NCI-H1436 (cell line): ENCODE measurements at regions not wholly inside any gene's neighbourhood (a gene's known extent, or its start where the extent isn't known, plus 50 kb on each side); places are given as distances from the start of the nearest gene placed in this dataset.

Source experiments
- DNase-seq: peaks from one replicate; lab custom pipeline; 2025; lab: John Stamatoyannopoulos, UW

DNA sequence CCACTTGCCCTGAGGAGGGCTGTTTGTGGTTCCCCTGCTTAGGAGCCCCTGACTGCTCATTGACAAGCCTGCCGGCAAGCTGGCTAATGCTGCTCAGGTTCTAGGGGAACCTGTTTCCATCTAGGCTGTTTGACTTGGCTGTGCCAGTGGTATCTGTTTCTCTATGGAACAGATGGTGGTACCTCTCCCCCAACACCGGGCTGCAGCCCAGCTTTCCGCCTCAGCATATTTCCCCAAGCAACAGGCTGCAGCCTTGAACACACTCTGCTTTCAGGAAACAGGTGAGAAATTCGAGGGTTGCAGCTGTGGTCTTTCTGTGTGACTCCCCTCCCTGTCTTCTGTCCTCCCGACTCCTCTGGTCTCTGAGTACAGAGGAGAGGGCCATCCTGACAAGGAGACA lies 132.3 kb downstream of the TMEM132E start:
- no peak for DNase-seq

DNA sequence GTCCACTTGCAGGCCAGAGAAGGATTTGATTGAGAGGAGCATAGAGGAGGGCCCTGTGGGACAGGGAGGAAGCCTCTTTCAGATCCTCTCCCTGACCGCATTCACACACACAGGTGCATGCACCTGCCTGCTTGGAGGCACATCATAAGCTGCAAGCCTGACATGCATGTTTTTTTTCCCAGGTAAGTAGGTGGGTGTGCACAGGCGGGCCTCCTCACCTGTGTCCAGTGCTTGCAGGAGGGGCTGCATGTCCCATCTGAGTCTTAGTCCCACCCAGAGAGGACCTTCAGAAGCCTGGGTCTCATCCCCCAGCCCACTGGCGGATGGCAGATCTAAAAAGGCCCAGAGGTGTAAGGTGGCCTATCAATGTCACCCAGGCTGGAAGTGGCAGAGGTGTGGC lies 130.8 kb downstream of the TMEM132E start:
- no peak for DNase-seq

DNA sequence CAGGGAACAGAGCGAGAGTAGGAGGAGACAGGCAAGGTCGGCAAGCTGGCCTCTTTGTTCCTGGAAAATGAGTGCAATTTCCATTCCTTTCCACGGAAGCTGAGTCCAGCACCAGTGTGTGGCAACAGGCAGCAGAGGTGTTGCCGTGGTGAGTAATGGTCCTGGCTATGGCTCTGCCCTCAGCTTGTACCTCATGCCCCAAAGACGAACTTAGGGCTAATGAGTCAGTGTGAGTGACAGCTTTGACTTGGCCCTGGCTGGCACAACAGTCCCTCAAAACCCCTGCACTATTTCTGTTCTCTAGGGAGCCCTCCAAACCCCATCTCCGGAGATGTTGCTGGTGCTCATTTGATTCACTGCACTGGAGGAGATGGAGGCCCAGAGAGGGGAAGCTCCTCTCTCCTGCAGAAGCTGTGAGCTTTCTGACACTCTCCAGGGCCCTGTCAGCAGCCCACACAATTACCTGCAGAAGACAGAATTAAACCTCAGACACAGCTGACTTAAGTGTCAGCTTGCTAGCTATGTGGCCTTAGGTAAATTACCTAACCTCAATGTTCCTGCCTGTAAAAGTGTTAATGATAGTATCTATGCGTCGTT lies 129.9 kb downstream of the TMEM132E start:
- DNase-seq = no peak

DNA sequence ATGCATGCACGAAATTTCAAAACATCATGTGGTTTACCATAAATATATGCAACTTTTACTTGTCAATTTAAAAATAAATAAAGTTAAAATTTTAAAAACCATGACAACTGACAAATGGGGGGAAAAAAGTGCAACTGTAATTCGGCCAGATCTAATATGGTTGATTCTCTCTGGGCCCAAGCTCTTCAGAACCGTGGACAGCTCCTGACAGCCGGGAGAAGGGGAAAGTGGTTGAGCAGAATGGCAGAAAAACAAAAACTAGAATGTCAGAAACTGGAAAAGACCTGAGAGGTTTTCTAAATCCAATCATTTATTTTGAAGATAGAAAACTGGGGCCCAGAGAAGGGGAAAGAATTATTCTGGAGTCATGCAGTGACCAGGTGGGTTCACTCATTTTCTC lies 126.6 kb downstream of the TMEM132E start:
- DNase-seq = no peak

DNA sequence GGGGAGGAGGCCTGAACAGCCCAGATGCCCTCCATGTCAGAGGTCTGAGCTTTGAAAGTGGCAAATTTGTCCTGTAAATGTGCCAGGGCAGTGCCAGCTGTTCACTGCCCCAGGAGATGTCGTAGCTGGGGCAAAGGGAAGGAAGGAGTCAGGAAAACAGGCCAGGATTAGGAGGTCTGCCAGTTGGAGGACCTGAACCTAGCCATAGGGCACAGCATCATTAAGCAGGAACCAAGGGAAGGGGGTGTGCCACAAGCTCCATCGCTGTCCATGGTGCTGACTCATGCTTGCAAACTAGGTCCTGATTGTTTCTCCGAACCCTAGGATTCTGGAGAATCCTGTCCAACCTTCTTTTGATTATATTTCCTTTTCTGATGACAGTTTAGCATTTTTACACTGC lies 124.2 kb downstream of the TMEM132E start:
- DNase-seq = no peak

DNA sequence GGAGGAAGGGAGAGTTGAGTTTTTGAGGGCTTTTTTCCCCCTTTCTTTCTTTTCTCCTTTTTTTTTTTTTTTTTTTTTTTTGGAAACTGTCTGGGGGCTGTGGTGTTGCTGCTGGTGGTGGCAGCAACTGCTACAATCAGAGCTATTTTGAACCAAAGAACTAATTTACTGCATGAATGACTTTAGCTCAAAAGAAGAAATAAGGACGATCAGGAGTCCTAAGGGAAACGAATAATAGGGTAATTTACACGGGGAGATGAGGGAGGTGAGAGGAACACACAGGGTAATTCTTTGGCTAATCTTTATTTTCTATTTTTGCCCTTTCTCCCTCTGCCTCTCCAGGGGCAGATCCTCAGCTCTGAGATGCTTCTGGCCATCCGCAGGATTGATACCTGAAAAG lies 119.8 kb downstream of the TMEM132E start:
- DNase-seq = no peak

DNA sequence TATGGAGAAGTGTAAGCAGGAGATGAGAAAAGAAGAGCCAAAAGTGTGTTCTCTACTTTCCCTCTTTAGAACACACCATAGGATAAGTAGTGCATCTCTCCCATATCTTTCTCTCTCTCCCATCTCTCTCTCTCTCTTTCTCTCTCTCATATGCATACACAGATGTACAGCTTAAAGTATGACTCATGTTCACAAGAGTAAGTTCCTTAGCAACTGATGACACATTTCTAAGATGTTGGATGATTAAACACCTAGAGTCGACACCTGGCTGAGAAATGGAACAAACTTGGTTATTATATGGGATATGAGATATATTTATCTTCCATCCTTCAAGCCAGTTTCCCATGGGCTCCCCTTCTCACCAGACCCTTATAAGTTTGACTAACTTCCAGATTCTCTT lies 113.5 kb downstream of the TMEM132E start:
- no peak for DNase-seq
